ES-I3 (cell line): ENCODE measurements at regions not wholly inside any gene's neighbourhood (a gene's known extent, or its start where the extent isn't known, plus 50 kb on each side); places are given as distances from the start of the nearest gene placed in this dataset.

Experiments used
- H3K36me3 ChIP-seq: 2 replicates; pipeline ENCODE4 v1.6.1; 2013; ENCODE audit warnings: mild to moderate bottlenecking, low read length, control low read depth, moderate library complexity; ENCODE audit not compliant: insufficient read depth
- H3K4me1 ChIP-seq: 2 replicates; pipeline ENCODE4 v1.6.1; 2013; ENCODE audit warnings: mild to moderate bottlenecking, control low read depth, low read length; ENCODE audit not compliant: insufficient read depth
- H3K9ac ChIP-seq: 2 replicates; pipeline ENCODE4 v1.6.1; 2013; ENCODE audit warnings: low read depth, mild to moderate bottlenecking, low read length, moderate library complexity
- H3K9me3 ChIP-seq: 2 replicates; pipeline ENCODE4 v1.6.1; 2013; ENCODE audit warnings: mild to moderate bottlenecking, low read length, moderate library complexity; ENCODE audit not compliant: control insufficient read depth, insufficient read depth

DNA sequence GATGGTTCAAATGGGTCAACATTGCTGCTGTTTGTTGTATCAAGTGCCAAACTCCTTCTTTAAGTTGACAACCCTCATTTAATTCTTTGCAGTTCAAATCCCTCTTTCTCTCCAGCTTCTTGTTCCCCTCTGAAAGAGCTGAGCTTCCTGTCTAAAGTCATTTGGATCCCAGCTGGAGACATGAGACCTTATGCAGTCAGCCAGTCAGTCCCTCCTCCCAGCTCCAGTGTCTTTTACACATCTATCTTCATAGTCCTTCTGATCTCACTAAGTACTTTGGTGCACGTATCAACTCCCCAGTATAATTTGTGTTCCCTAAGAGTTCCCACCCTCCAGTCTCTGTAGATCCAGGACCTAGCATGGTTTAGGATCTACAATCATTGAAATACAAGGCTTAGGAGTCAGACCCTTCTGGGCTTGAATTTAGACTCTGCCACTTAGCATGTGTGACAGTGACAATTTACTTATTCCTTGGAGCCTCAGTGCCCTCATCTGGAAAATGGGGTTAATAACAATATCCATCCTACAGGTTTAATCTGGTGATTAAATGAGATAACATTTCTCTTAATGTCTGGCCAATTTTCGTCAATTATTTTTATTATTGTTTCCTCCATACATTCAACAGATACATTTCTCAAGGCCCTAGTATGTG, 102.8 kb upstream of the SEMA6D start:
- Histone ChIP-seq H3K9me3 (no peaks in the 10 kb centered on the region), H3K4me1 (no peaks in the 10 kb centered on the region), H3K9ac (no peak overlapping the region), H3K36me3 (no peaks in the 10 kb centered on the region)

DNA sequence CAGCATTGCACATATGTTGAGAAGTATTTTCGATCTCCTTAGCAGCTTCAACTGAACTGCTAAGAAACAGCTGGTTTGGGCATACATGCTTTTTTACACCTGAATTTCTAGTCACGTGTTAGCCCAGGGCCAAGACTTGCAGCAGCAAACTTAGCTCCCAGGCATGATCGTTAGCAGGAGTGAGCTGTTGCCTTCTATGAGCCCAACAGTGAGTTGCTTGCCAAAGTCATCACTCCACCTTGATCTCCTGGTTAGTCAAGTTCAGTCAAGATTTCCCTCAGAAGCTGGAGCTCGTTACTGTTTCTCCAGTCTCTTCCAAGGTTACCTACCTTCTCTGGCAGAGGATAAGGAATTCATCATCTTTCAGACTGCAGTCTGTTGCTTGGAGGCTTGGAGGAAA, 100.4 kb upstream of the SEMA6D start:
- Histone ChIP-seq H3K36me3 (no peaks in the 10 kb centered on the region), H3K4me1 (no peaks in the 10 kb centered on the region), H3K9me3 (no peaks in the 10 kb centered on the region), H3K9ac (no peak overlapping the region)

DNA sequence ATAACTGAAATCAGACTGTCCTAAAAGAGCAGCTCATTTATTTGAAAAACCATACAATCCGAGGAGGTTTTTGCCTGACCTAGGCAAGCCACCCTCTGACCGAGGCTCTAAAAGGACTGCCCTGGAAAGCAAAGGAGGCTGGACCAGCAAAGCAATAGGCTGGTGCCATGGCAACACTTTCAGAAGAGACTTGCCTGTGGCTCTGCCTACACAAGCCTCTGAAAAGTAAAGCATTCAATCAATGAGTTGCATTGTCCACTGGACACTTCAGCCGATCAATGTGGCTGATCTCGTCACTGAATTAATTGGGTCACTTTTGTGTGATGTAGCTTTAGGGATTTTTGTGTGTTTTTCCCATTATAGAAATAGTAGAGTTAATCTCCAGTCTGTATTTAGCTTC, 99.1 kb upstream of the SEMA6D start:
- Histone ChIP-seq H3K9ac (no peak overlapping the region), H3K9me3 (no peaks in the 10 kb centered on the region), H3K36me3 (no peaks in the 10 kb centered on the region), H3K4me1 (no peaks in the 10 kb centered on the region)

DNA sequence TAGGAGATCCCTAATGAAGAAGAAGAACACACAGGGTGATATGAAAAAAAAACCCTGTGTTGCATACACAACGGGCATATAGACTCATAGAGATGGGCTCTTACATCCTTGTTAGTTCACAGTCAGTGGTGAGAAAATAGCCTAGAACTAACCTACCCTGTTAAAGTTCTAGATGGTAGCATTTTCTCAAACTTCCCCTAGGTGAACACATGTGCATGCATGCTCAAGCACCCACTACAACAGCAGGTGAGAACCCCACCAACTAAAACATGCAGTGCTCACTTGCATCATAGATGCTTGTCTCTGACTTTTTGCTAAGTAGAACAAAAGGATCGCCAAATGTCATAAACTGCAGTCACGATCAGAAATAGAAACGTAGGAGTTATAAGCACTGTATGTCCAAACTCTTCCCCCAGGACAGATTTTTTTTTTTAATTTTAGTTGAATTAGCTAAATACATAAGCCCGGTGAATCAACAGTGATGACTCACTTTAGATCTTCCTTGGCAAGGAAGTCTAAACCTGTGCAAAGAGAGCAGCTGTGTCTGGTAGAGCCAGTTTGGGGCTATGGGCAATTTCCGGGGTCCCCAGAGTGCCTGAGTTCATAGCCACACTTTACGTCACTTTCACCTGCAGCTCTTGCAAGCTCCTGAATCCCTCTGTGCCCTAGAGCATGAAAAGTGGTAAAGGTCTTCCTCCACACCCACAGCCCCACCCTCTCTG, 96.2 kb upstream of the SEMA6D start:
- Histone ChIP-seq H3K36me3 (no peaks in the 10 kb centered on the region), H3K9me3 (no peaks in the 10 kb centered on the region), H3K9ac (no peak overlapping the region), H3K4me1 (no peaks in the 10 kb centered on the region)

DNA sequence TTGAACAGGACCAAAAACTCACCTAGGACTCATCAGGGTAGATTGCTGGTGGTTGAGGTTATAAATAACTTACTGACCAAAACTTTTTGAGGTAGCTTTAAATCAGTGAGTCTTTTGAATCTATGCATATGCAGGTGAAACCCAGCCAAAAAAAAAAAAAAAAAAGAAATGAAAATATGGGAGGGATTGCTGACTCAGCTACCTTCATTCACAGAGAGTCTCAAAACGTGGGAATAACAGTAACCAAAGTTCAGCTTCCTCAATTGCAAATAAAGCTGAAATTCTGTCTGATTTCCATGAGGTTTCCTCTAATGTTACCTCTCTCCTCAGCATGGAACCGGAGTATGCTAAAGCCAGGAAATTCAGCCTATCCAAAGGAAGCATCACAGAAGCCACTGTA, 95.2 kb upstream of the SEMA6D start:
- H3K9ac ChIP-seq, result no peak overlapping the region

DNA sequence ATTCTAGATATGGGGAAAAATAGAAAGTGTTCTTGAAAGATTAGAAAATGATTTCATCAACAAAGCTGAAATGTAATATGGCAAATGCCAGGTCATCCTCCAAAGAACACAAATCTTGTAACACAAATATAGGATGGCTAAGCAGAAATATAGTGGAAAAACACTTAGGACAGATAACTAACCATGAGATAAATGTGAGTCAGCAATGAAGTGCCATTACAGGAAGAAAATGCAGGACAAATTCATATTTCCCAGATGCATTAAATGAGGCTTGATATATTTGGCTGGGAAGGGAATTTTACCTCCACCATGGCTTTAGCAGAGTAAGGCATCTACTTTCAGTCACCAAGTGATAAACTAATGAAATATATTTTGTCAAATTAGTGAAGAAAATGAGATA, 92.8 kb upstream of the SEMA6D start:
- Histone ChIP-seq H3K9me3 (no peaks in the 10 kb centered on the region), H3K36me3 (no peaks in the 10 kb centered on the region), H3K4me1 (no peaks in the 10 kb centered on the region), H3K9ac (no peak overlapping the region)

More for the DNA sequence above, 95.2 kb upstream of the SEMA6D start:
- no peaks in the 10 kb centered on the region for H3K4me1 ChIP-seq
- H3K9me3 ChIP-seq, result no peaks in the 10 kb centered on the region
- H3K36me3 ChIP-seq, result no peaks in the 10 kb centered on the region

DNA sequence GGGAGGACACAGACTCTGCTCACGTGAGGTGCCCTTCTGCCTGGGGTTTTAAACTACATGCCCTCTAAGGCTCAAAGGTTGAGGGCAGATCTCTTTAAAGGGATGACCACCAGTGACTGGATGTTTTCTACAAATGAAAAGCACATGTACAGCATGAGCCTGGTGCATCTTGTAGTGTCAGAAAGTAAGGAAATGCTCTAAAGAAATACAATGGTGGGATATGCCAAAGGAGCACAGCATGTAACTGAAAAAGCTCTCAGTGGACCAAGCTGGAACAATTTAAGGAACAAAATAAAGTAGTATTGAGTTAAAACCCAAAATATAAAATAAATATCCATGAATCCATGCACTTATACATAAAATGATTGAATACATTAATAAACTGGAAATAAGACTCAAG, 78.3 kb upstream of the SEMA6D start:
- H3K9me3 ChIP-seq, result no peaks in the 10 kb centered on the region
- H3K36me3 ChIP-seq, result no peaks in the 10 kb centered on the region
- H3K9ac ChIP-seq, result no peak overlapping the region
- H3K4me1 ChIP-seq, result no peaks in the 10 kb centered on the region

DNA sequence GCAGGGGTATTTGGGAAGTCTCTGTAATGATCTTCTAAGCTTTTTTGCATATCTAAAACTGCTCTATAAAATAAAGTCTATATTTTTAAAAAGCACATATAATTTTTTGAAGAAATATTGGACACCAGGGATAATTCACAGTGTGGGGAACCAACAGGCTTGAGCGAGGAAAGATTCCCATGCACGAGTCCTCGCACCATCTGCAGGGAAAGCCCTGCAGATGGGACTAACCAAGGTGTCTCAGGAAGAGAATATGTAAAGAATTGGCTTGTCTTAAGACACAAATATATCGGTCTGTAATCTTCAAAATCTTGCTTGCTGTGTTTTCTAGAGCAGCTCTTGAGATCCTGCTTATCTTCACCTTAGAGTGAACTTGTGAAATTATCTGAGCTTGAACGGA, 77.2 kb upstream of the SEMA6D start:
- Histone ChIP-seq H3K4me1 (no peaks in the 10 kb centered on the region), H3K36me3 (no peaks in the 10 kb centered on the region), H3K9me3 (no peaks in the 10 kb centered on the region), H3K9ac (no peak overlapping the region)

DNA sequence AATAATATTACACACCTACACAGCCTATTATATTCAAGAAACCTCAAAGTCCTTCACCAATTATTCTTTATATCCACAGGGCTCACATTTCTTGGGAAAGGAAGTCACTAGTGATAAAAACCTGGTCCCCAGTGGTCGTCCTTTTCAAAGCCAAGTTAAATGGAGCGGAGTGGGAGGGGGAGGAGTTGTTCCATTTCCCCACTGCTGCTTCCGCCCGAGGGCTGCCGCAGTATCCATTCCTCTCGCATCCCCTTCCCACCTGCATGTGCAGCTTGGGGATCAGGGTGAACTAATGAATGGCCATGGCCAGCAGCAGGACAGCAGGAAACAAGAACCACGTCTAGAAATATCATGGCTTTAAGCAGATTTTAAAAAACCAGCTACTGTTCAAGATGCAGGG, 76.4 kb upstream of the SEMA6D start:
- no peaks in the 10 kb centered on the region for H3K4me1 ChIP-seq
- H3K36me3 ChIP-seq, result no peaks in the 10 kb centered on the region
- H3K9ac ChIP-seq, result no peak overlapping the region
- no peaks in the 10 kb centered on the region for H3K9me3 ChIP-seq

DNA sequence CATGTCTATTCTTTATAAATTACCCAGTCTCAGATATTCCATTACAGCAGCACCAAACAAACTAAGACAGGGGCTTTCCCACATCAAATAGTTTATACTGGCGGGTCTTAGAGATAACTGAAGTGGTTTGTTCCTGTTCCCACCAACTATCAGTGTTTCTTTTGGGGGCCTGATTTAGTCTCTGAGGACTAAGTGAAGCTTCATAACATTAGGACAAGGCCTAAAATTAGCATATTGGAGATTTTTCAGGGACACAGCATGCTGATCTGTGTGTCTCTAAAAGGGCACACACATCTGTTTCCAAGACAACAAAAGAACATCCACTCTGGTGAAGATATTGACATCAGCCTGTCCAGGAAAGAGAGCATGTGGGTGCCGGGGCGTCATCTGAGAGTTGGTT, 72.6 kb upstream of the SEMA6D start:
- no peaks in the 10 kb centered on the region for H3K9me3 ChIP-seq
- H3K9ac ChIP-seq, result no peak overlapping the region
- no peaks in the 10 kb centered on the region for H3K36me3 ChIP-seq
- no peaks in the 10 kb centered on the region for H3K4me1 ChIP-seq

DNA sequence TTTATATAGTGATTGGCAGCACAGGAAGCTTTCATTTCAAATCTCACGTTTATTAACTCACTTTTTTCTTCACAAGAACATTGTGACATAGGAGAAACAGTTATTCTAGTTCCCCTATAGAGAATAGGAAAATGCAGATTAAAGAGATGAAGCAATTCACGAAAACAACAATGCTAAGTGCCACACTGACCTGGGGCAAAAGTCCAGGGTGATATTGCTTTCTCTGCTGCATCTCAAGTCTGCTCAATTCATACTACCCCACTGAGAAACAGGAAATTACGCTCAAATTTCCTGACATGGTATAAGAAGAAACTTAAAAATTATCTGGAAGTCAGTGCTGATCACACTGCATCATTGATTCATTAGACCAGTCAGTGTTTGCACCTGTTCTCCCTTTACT, 66.7 kb upstream of the SEMA6D start:
- H3K9ac ChIP-seq, result no peak overlapping the region
- no peaks in the 10 kb centered on the region for H3K4me1 ChIP-seq
- no peaks in the 10 kb centered on the region for H3K36me3 ChIP-seq
- H3K9me3 ChIP-seq, result no peaks in the 10 kb centered on the region

DNA sequence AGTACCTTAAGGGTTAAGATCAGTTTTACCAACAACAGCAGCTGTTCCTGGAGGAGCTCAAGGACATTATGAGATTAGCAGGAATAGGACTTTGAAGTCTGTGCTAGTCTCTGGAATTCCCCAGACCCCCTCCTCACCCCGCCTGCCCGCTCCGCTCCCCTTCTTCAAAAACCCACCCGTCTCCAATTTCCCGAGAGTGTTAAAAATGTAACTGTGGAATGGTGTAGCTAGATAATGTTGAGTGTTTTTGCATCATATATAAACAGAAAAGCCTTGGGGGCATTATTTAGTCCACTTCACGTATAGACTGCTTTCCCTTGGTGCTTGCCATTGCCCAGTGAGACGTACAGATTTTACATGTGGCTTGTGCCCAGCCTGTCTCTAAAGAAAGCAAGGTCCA, 65.0 kb upstream of the SEMA6D start:
- H3K9ac ChIP-seq, result no peak overlapping the region
- no peaks in the 10 kb centered on the region for H3K36me3 ChIP-seq
- no peaks in the 10 kb centered on the region for H3K4me1 ChIP-seq
- no peaks in the 10 kb centered on the region for H3K9me3 ChIP-seq

DNA sequence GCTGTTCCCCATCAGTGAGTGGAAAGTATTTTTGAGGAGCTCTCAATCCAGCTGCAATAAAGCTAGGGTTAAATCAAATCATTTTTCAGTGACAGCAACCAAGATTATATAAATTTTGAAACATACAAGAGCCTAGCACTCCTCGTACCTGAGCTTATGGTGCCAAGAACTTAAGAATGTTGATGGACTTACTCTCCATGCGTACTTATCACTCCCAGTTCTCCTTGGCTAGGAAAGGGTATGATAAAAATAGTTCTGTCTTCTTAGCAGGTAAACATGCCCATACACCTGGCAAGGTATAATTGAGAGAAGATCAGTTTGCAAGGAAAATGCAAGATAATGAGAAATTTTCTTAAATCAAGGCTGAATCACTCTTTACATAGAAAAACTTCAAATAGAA, 64.5 kb upstream of the SEMA6D start:
- Histone ChIP-seq H3K4me1 (no peaks in the 10 kb centered on the region), H3K9me3 (no peaks in the 10 kb centered on the region), H3K36me3 (no peaks in the 10 kb centered on the region), H3K9ac (no peak overlapping the region)

DNA sequence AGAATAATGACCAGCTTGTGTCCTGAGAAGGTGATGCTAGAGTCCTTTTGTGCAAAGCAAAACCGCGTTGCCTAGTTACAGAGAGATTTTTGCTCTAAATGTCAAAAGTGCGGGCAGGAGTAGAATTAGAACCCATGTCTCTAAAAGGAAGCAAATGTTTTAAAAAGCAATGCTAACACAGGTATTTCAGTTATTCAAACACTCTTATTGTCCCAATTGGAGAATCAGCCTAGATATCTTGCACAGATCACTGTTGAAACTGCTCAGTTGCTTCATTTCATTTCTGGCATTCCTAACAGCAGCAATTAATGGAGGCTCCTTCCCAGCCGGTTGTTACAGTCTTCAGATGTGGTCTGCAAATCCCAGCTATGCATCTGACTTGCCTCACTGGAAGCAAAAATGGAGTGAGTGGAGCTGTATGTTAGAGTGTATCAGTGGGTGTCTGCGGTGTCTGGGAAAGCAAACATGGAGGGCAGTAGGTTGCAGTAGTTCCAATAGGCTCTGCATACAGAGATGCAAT, 55.6 kb upstream of the SEMA6D start:
- H3K4me1 ChIP-seq, result no peaks in the 10 kb centered on the region
- H3K36me3 ChIP-seq, result no peaks in the 10 kb centered on the region
- no peaks in the 10 kb centered on the region for H3K9me3 ChIP-seq
- no peak overlapping the region for H3K9ac ChIP-seq

DNA sequence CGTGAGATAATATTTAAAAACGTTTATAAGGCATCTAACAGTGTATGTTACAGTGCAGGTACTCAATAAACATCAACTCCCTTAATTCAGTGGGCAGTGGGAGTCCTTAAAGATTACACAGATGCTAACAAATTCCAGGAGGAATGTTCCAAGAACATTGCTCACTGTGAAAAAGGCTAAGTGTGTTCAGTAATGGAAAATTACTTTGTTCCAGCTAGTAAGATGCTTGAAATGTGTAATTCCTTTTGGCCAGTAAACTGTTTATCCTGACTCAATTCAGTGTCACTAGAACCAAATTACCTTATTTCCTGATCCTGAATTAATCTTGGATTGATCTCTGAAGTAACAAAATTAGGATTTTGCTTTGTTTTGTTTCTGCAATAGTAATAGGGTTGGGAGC, 54.2 kb upstream of the SEMA6D start:
- Histone ChIP-seq H3K9me3 (no peaks in the 10 kb centered on the region), H3K36me3 (no peaks in the 10 kb centered on the region), H3K9ac (no peak overlapping the region), H3K4me1 (no peaks in the 10 kb centered on the region)
